Activated naive CD4-positive, alpha-beta T cell treated with anti-CD3 and anti-CD28 coated beads for 36 hours (primary cell): ENCODE measurements at regions not wholly inside any gene's neighbourhood (a gene's known extent, or its start where the extent isn't known, plus 50 kb on each side); places are given as distances from the start of the nearest gene placed in this dataset.
A peak's percentile ranks its signal among the peaks of the same experiment; 100 is the strongest.
"Not testable (repeated sequence)": the region's sequence is repeated elsewhere in the genome, so short reads cannot be mapped to it uniquely, and the experiment has no call there.

ENCODE experiments used
- CTCF ChIA-PET: fragments of 350-600 bp; sonication (Branson Sonifier 250); formaldehyde crosslinking; loops from one replicate; lab custom pipeline; 2021; ENCODE audit warnings: antibody characterized with exemption; lab: Charles Lee
- DNase-seq: peaks from one replicate; pipeline ENCODE4 v3.0.0-alpha.2; 2020
- H3K27ac Mint-ChIP-seq: one replicate; pipeline ENCODE4 v1.8.0; 2021; ENCODE audit warnings: mild to moderate bottlenecking, mixed read lengths
- H3K27me3 Mint-ChIP-seq: one replicate; pipeline ENCODE4 v1.8.0; 2021; ENCODE audit warnings: low read depth, mixed read lengths
- H3K36me3 Mint-ChIP-seq: one replicate; pipeline ENCODE4 v1.8.0; 2021; ENCODE audit warnings: low read depth, mixed read lengths
- H3K4me1 Mint-ChIP-seq: one replicate; pipeline ENCODE4 v1.8.0; 2021; ENCODE audit warnings: low read depth, mixed read lengths
- H3K4me3 Mint-ChIP-seq: one replicate; pipeline ENCODE4 v1.8.0; 2021; ENCODE audit warnings: mild to moderate bottlenecking, moderate library complexity, mixed read lengths
- H3K9me3 Mint-ChIP-seq: one replicate; pipeline ENCODE4 v1.8.0; 2021; ENCODE audit warnings: mixed read lengths
- intact Hi-C: fragments of 100-400 bp; cut with micrococcal nuclease; formaldehyde crosslinking; loops from one replicate; pipeline ENCODE4 v1.15.1; 2023

DNA sequence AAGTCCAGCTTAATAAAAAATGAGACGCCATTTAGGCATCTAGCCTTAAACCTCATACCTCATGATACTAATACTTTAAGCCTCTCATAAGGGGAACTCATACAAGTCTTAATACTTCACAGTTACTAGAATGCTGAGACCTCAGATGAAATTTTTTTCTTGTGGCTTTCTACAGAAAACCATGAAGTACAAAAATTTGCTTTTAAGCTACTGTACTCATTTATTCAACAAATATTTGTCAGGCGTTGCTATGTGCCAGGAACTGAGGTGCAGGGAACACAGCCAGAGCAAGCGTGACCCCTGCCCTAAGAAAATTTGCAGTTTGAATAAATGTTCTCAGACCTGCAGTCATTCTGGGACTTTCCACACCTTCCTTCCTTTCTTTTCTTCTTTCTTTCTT lies 150.6 kb downstream of the MRPL39 start:
- peaks cover 3% of the 10 kb centered on the region for H3K36me3 Mint-ChIP-seq
- intact Hi-C loops = loop anchor here (1.0 to 2.0 kb wide), 12 partner anchors 8 to 279 kb away; no protein-coding TSS in a partner anchor
- peak; percentile 50 for DNase-seq
- CTCF ChIA-PET = interaction anchor here (0.9 to 1.8 kb wide), 11 partner anchors 8 to 116 kb away, joined by 3 to 6 read pairs (median 3); no protein-coding TSS in a partner anchor
- H3K9me3 Mint-ChIP-seq = peaks cover 3% of the 10 kb centered on the region
- no peak overlapping the region for H3K4me3 Mint-ChIP-seq
- H3K27ac Mint-ChIP-seq = peak overlapping the region; percentile 78
- peaks cover 74% of the 10 kb centered on the region for H3K4me1 Mint-ChIP-seq
- H3K27me3 Mint-ChIP-seq = no peaks in the 10 kb centered on the region

DNA sequence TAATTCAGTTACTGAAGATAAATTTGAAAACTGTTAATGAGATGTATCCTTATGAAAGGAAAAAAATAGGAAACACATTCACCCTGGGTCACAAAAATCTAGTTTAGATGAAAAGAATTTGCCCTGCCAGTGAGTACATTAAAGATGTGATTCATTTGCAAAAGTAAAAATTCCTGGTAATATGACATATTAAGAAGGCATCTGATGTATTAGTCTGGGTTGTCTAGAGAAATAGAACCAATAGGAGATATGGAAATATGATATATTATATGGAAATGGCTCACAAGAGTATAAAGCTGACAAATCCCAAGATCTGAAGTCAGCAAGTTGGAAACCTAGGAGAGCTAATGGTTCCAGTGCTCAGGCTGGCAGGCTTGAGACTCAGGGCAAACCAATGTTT lies 153.8 kb downstream of the MRPL39 start:
- no peak for DNase-seq
- H3K4me3 Mint-ChIP-seq = no peak overlapping the region
- H3K9me3 Mint-ChIP-seq = peaks cover 10% of the 10 kb centered on the region
- H3K36me3 Mint-ChIP-seq = peaks cover 12% of the 10 kb centered on the region
- no peaks in the 10 kb centered on the region for H3K27me3 Mint-ChIP-seq
- CTCF ChIA-PET = interaction anchor here (1.8 kb wide), 1 partner anchor 12 kb away, joined by 4 read pairs; no protein-coding TSS in a partner anchor
- intact Hi-C loops = no loop called here
- H3K27ac Mint-ChIP-seq = no peak overlapping the region
- peaks cover 62% of the 10 kb centered on the region for H3K4me1 Mint-ChIP-seq

DNA sequence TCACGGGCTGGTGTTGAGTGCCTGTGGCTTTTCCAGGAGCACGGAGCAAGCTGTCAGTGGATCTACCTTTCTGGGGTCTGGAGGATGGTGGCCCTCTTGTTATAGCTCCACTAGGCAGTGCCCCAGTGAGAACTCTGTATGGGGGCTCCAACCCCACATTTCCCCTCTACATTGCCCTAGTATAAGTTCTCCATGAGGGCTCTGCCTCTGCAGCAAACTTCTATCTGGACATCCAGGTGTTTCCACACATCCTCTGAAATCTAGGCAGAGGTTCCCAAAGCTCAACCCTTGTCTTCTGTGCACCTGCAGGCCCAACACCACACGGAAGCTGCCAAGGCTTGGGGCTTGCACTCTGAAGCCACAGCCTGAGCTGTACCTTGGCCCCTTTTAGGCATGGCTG lies 157.3 kb downstream of the MRPL39 start:
- H3K9me3 Mint-ChIP-seq = peaks cover 10% of the 10 kb centered on the region
- no peak overlapping the region for H3K27ac Mint-ChIP-seq
- H3K27me3 Mint-ChIP-seq = no peaks in the 10 kb centered on the region
- peaks cover 12% of the 10 kb centered on the region for H3K36me3 Mint-ChIP-seq
- H3K4me3 Mint-ChIP-seq = no peak overlapping the region
- CTCF ChIA-PET = interaction anchor here (1.1 kb wide), 2 partner anchors 10 to 241 kb away, joined by 3 to 7 read pairs; no protein-coding TSS in a partner anchor
- DNase-seq = no peak
- peaks cover 35% of the 10 kb centered on the region for H3K4me1 Mint-ChIP-seq
- intact Hi-C loops = no loop called here

DNA sequence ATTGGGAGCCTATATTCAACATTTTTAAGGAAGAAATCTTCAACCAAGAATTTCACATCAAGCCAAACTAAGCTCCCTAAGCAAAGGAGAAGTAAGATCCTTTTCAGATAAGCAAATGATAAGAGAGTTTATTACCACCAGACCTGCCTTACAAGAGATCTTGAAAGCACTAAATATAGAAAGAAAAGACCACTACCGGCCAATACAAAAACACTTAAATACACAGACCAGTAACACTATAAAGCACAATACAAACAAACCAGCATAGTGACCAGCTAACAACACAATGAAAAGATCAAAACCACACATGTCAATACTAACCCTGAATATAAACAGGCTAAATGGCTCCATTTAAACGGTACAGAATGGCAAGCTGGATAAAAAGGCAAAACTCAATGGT lies 165.4 kb downstream of the MRPL39 start:
- CTCF ChIA-PET = interaction anchor here (1.5 kb wide), 1 partner anchor 12 kb away, joined by 4 read pairs; no protein-coding TSS in a partner anchor
- Mint-ChIP-seq H3K4me3 (no peak overlapping the region), H3K4me1 (peaks cover 2% of the 10 kb centered on the region), H3K27ac (no peak overlapping the region), H3K9me3 (no peaks in the 10 kb centered on the region), H3K27me3 (no peaks in the 10 kb centered on the region), H3K36me3 (no peaks in the 10 kb centered on the region)
- no peak for DNase-seq
- intact Hi-C loops = no loop called here

DNA sequence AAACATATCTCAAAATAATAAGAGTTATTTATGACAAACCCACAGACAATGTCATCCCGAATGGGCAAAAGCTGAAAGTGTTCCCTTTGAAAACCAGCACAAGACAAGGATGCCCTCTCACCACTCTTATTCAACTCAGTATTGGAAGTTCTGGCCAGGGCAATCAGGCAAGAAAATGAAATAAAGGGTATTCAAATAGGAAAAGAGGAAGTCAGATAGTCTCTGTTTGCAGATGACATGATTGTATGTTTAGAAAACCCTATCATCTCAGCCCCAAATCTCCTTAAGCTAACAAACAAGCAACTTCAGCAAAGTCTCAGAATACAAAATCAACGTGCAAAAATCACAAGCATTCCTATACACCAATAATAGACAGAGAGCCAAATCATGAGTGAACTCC lies 169.8 kb downstream of the MRPL39 start:
- H3K27ac Mint-ChIP-seq, H3K36me3 Mint-ChIP-seq, H3K27me3 Mint-ChIP-seq, H3K9me3 Mint-ChIP-seq, H3K4me1 Mint-ChIP-seq, DNase-seq, H3K4me3 Mint-ChIP-seq, intact Hi-C loops: not testable (repeated sequence)
- CTCF ChIA-PET = interaction anchor here (1.1 to 1.4 kb wide), 2 partner anchors 18 to 51 kb away, joined by 3 to 4 read pairs; no protein-coding TSS in a partner anchor

DNA sequence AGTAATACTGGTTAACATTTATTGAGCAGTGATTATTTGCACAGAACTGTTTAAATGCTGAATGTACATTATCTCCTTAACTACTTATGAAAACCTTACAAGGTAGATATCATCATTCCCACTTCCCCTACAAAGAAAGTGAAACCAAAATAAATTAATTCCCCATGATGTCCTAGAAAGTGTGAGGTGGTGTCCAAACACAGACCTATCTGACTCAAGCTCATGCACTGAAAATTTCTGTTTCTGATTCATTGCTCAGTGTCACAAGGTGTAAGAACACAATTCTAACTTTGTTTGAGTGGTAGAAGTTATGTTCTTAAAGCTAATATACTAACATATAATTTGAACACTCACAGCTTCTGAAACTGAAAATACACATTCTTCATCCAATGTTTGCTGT lies 178.7 kb downstream of the MRPL39 start:
- peak overlapping the region; percentile 44 for H3K4me3 Mint-ChIP-seq
- intact Hi-C loops = loop anchor here (1.0 kb wide), 3 partner anchors 29 to 74 kb away; no protein-coding TSS in a partner anchor
- peak overlapping the region; percentile 64 for H3K27ac Mint-ChIP-seq
- H3K9me3 Mint-ChIP-seq = no peaks in the 10 kb centered on the region
- no peak for DNase-seq
- H3K27me3 Mint-ChIP-seq = peaks cover 2% of the 10 kb centered on the region
- peaks cover 48% of the 10 kb centered on the region for H3K4me1 Mint-ChIP-seq
- peaks cover 3% of the 10 kb centered on the region for H3K36me3 Mint-ChIP-seq
- CTCF ChIA-PET = interaction anchor here (0.8 to 1.7 kb wide), 4 partner anchors 12 to 79 kb away, joined by 3 to 9 read pairs (median 4); no protein-coding TSS in a partner anchor

DNA sequence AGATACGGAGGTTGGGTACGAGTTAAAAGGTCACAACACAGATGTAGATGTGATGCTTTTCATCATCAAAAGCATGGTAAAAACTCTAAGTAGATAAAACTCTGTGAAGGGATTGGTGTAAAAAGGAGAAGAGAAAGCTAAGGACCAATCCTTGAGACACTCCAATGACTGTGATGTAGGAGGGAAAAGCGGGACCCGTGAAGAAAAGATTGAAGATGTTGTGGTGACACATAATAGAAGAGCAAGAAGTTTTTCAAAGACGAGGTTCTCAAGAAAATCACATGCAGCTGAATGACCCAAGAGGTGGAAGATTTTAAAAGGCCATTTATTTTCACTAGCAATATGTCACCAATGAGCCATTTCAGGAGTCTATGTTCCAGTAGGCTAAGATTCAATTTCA lies 179.5 kb downstream of the MRPL39 start:
- peaks cover 2% of the 10 kb centered on the region for H3K27me3 Mint-ChIP-seq
- peak overlapping the region; percentile 25 for H3K4me3 Mint-ChIP-seq
- peaks cover 50% of the 10 kb centered on the region for H3K4me1 Mint-ChIP-seq
- peak overlapping the region; percentile 1 for H3K27ac Mint-ChIP-seq
- no peak for DNase-seq
- CTCF ChIA-PET = interaction anchor here (0.7 to 1.7 kb wide), 4 partner anchors 12 to 132 kb away, joined by 3 to 9 read pairs (median 4); no protein-coding TSS in a partner anchor
- H3K36me3 Mint-ChIP-seq = peaks cover 3% of the 10 kb centered on the region
- no peaks in the 10 kb centered on the region for H3K9me3 Mint-ChIP-seq
- intact Hi-C loops = loop anchor here (1.0 kb wide), 3 partner anchors 29 to 74 kb away; no protein-coding TSS in a partner anchor

DNA sequence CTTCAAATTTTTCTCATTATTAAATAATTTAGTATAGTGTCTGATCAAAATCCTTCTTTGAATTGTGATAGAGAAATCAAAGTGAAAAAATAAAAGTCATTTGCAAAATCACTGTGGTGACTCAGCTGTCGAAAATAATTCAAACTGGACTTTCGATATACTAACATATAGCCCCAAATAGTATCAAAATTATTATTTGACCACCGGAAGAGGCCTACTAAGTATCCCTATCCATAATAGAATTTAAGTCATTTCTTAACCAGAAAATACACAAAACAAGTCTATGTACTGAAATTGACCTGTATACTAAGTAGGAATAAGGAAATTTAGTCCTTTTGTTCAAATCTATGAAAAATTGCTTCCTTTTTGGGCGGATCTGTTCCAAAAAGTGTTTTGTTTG lies 180.7 kb downstream of the MRPL39 start:
- Mint-ChIP-seq H3K27me3 (no peaks in the 10 kb centered on the region), H3K36me3 (no peaks in the 10 kb centered on the region), H3K4me3 (no peak overlapping the region), H3K9me3 (no peaks in the 10 kb centered on the region), H3K4me1 (peaks cover 57% of the 10 kb centered on the region), H3K27ac (no peak overlapping the region)
- DNase-seq = no peak
- intact Hi-C loops = no loop called here
- CTCF ChIA-PET = interaction anchor here (0.6 to 1.7 kb wide), 2 partner anchors 133 to 949 kb away, joined by 3 to 6 read pairs; no protein-coding TSS in a partner anchor

DNA sequence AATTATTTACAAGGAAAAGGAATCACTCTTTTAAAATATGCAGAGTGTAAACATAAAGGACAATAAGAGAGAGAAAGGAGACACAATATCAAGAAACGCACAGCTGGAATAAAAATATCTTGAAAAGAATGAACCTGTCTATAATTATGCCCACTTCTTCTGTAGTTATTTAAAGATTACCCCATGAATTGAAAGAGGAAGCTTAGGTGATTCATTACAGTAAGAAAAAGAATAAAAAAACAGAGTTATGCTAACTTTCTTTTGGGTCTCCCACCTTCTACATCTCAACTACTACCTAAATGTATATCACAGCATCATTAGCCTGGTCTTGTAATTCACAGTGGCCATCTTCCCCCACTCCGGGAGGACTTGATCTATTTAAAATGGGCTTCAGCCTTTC lies 182.1 kb downstream of the MRPL39 start:
- Mint-ChIP-seq H3K36me3 (no peaks in the 10 kb centered on the region), H3K4me1 (peaks cover 71% of the 10 kb centered on the region), H3K27me3 (no peaks in the 10 kb centered on the region), H3K27ac (no peak overlapping the region), H3K9me3 (no peaks in the 10 kb centered on the region), H3K4me3 (no peak overlapping the region)
- DNase-seq = no peak
- CTCF ChIA-PET = interaction anchor here (0.9 to 7.8 kb wide), 3 partner anchors 39 to 150 kb away, joined by 3 to 51 read pairs (median 7); no protein-coding TSS in a partner anchor
- intact Hi-C loops = no loop called here

DNA sequence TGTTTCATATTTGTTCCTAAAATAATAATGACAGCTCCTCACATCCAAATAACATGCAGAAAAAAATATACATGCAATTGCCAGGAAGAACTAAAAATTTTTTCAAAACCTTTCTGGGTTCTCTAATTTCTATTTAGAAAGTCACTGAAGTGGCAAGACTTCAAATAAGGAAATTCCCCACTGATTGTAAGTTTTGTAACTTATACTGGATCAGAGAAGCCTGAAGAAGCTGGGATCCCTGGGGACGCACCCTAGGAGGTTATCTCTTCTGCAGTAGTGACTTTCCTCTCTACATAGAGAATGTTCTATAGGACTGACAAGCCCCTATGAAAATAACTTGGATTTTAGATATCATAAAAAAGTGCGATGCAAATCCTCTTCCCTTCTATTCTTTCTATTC lies 182.6 kb downstream of the MRPL39 start:
- DNase-seq = no peak
- Mint-ChIP-seq H3K9me3 (no peaks in the 10 kb centered on the region), H3K4me1 (peaks cover 71% of the 10 kb centered on the region), H3K27me3 (no peaks in the 10 kb centered on the region), H3K4me3 (peak overlapping the region; percentile 36), H3K27ac (peak overlapping the region; percentile 46), H3K36me3 (no peaks in the 10 kb centered on the region)
- intact Hi-C loops = loop anchor here (5.0 kb wide), 1 partner anchor 438 kb away; no protein-coding TSS in a partner anchor
- CTCF ChIA-PET = interaction anchor here (0.7 to 7.8 kb wide), 7 partner anchors 28 to 183 kb away, joined by 3 to 51 read pairs (median 5); no protein-coding TSS in a partner anchor

DNA sequence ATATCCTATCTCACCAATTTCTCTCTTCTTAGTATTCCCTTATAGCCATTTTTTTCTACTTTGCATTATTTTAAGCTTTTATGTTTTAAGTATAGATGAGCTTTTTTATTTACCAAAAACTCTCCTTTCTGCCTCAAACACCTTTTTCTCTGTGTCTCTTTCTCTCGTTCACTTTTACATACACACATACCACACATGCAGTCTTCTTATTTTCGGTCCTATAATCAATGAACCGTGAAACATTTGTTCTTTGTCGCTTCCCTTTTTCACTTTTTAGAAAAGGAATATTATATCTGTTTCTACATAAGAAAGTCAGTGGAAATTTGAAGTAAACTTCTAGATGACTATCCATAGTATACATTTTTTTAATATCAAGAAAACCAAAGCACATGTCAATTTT lies 183.2 kb downstream of the MRPL39 start:
- Mint-ChIP-seq H3K27me3 (no peaks in the 10 kb centered on the region), H3K4me1 (peaks cover 70% of the 10 kb centered on the region), H3K27ac (peak overlapping the region; percentile 46), H3K9me3 (no peaks in the 10 kb centered on the region), H3K4me3 (peak overlapping the region; percentile 36), H3K36me3 (no peaks in the 10 kb centered on the region)
- intact Hi-C loops = loop anchor here (5.0 kb wide), 1 partner anchor 438 kb away; no protein-coding TSS in a partner anchor
- no peak for DNase-seq
- CTCF ChIA-PET = interaction anchor here (0.7 to 7.8 kb wide), 10 partner anchors 17 to 184 kb away, joined by 3 to 51 read pairs (median 4); no protein-coding TSS in a partner anchor

DNA sequence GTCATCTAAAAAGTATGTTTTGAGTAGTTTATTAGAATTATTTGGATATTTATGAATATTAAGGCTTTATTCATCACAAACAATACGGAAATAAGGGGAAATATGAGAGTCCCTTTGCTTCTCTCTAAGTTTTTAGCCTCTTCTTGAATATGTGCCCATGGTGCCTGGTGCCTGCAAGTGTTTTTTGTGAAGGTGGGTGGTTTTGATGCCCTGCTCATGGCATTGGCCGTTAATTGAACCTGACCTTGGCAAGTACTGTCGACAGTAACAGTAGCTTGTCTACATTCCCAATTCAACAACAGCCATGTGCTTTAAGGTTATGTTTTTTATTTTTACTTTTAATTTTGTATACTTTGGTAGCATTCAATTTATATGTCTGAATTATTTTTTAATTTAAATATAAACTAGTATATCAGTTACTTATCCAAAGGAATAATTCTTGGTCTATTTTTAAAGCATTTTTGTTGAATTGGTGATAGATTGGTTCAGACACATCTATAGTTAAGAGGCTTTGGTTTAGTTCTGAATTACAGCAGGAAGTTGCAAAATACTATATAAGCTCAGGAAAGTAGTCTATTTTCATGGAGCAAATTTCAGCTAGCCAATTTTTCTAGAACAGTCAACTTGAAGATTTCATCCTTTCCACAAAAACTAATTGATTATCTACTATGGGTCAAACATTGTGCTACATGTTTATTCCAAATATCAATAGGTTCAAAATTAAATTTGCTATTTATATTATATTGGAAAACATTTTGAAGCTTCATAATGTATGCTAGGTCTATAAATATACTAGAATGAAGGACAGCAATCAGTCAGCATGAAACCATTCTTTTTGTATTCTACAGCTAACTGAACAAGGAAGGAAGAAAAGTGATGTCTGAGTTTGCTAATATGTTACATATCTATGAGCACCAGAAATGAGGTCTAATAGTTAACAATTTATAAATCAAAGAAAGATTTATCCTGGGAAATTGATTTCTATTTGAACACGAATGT lies 184.4 kb downstream of the MRPL39 start:
- Mint-ChIP-seq H3K4me1 (peaks cover 62% of the 10 kb centered on the region), H3K27me3 (no peaks in the 10 kb centered on the region), H3K9me3 (no peaks in the 10 kb centered on the region), H3K36me3 (no peaks in the 10 kb centered on the region), H3K27ac (peak overlapping the region; percentile 67), H3K4me3 (peak overlapping the region; percentile 32)
- intact Hi-C loops = loop anchor here (5.0 kb wide), 1 partner anchor 439 kb away; no protein-coding TSS in a partner anchor
- DNase-seq = no peak
- CTCF ChIA-PET = interaction anchor here (0.6 to 7.8 kb wide), 17 partner anchors 18 to 158 kb away, joined by 3 to 51 read pairs (median 4); no protein-coding TSS in a partner anchor
